Common myeloid progenitor, CD34-positive (primary cell): ENCODE measurements at regions not wholly inside any gene's neighbourhood (a gene's known extent, or its start where the extent isn't known, plus 50 kb on each side); places are given as distances from the start of the nearest gene placed in this dataset.

Experiments
- CTCF ChIA-PET: fragments of 350-600 bp; sonication (Branson Sonifier 250); formaldehyde crosslinking; loops from one replicate; lab custom pipeline; 2021; ENCODE audit warnings: antibody characterized with exemption; lab: Charles Lee
- POLR2A ChIA-PET: fragments of 350-600 bp; sonication (Branson Sonifier 250); formaldehyde crosslinking; loops from one replicate; lab custom pipeline; 2021; ENCODE audit warnings: antibody characterized with exemption; lab: Charles Lee
- DNase-seq, 3 donors: peaks; one replicate each; pipeline versions ENCODE4 v3.0.0 to v3.0.0-alpha.2; 2013
- H3K27ac ChIP-seq, 2 experiments: 1 replicate in 1 of 2; 2 replicates in 1 of 2; pipeline ENCODE4 v1.7.0; 2013; ENCODE audit warnings: inconsistent platforms in 2 of 2, low read length in 2 of 2, mild to moderate bottlenecking in 2 of 2, low read depth in 1 of 2, moderate library complexity in 1 of 2; ENCODE audit not compliant: severe bottlenecking in 2 of 2, insufficient read depth in 1 of 2, poor library complexity in 1 of 2
- H3K27me3 ChIP-seq, 5 experiments: replicated peaks in 2 of 5; 1 replicate in 3 of 5; 2 replicates in 2 of 5; pipeline versions ENCODE4 v1.6.1 to v1.7.0; 2013; ENCODE audit warnings: low read length in 4 of 5, mild to moderate bottlenecking in 2 of 5, moderate library complexity in 2 of 5, inconsistent platforms in 1 of 5; ENCODE audit not compliant: insufficient read depth in 5 of 5, control insufficient read depth in 4 of 5
- H3K36me3 ChIP-seq, 4 experiments: 1 replicate in 2 of 4; 2 replicates in 2 of 4; pipeline versions ENCODE4 v1.6.1 to v1.7.0; 2013; ENCODE audit warnings: low read length in 3 of 4, control low read depth in 1 of 4, mild to moderate bottlenecking in 1 of 4; ENCODE audit not compliant: control insufficient read depth in 4 of 4, insufficient read depth in 4 of 4
- H3K4me1 ChIP-seq, 4 experiments: 1 replicate in 3 of 4; 2 replicates in 1 of 4; pipeline versions ENCODE4 v1.6.1 to v1.7.1; 2013; ENCODE audit warnings: low read length in 3 of 4, mild to moderate bottlenecking in 3 of 4, control low read depth in 1 of 4, inconsistent platforms in 1 of 4, moderate library complexity in 1 of 4; ENCODE audit not compliant: control insufficient read depth in 4 of 4, insufficient read depth in 4 of 4; ENCODE audit errors: control extremely low read depth in 1 of 4
- H3K4me3 ChIP-seq, 7 experiments: 1 replicate in 4 of 7; 2 replicates in 3 of 7; pipeline versions ENCODE4 v1.5.1 to v1.7.0; 2013; ENCODE audit warnings: mild to moderate bottlenecking in 7 of 7, low read length in 6 of 7, moderate library complexity in 6 of 7, inconsistent platforms in 2 of 7, low read depth in 2 of 7, control low read depth in 1 of 7; ENCODE audit not compliant: insufficient read depth in 4 of 7, control insufficient read depth in 1 of 7; ENCODE audit errors: extremely low read depth in 1 of 7
- H3K9me3 ChIP-seq, 5 experiments: 1 replicate in 4 of 5; 2 replicates in 1 of 5; pipeline versions ENCODE4 v1.6.1 to v1.7.1; 2013; ENCODE audit warnings: low read length in 4 of 5, mild to moderate bottlenecking in 2 of 5, inconsistent platforms in 1 of 5, low read depth in 1 of 5, moderate library complexity in 1 of 5; ENCODE audit not compliant: control insufficient read depth in 4 of 5, insufficient read depth in 2 of 5; ENCODE audit errors: control extremely low read depth in 1 of 5
- WGBS: methylation state at CpG from one replicate; pipeline ENCODE4 v1.1.5; 2013; ENCODE audit not compliant: insufficient coverage; 5-methylcytosine and 5-hydroxymethylcytosine counted together

GRCh38 chrX:39911278-39911897 lies 186.4 kb downstream of the BCOR start:
- peaks cover 0 to 6% (median 0%) of the 10 kb centered on the region in 5 experiments for H3K9me3 ChIP-seq
- H3K4me3 ChIP-seq = no peak overlapping the region
- no peaks in the 10 kb centered on the region for H3K36me3 ChIP-seq
- no peak overlapping the region for H3K27ac ChIP-seq
- ChIA-PET CTCF (no interaction called here), POLR2A (no interaction called here)
- peaks cover 0 to 6% (median 0%) of the 10 kb centered on the region in 4 experiments for H3K4me1 ChIP-seq
- peaks cover 0 to 10% (median 0%) of the 10 kb centered on the region in 5 experiments for H3K27me3 ChIP-seq
- 95% methylated on average over 14 of the region's 14 CpGs for WGBS
- no peak for DNase-seq

GRCh38 chrX:39912126-39912525 lies 185.6 kb downstream of the BCOR start:
- peaks cover 0 to 10% (median 0%) of the 10 kb centered on the region in 5 experiments for H3K27me3 ChIP-seq
- peaks cover 0 to 6% (median 0%) of the 10 kb centered on the region in 5 experiments for H3K9me3 ChIP-seq
- H3K36me3 ChIP-seq = no peaks in the 10 kb centered on the region
- ChIA-PET POLR2A (no interaction called here), CTCF (interaction anchor here (1.2 kb wide), 1 partner anchor 11 kb away, joined by 4 read pairs; no protein-coding TSS in a partner anchor)
- no peak for DNase-seq
- 98% methylated on average over 4 of the region's 7 CpGs for WGBS
- H3K27ac ChIP-seq = no peak overlapping the region
- peaks cover 0 to 6% (median 0%) of the 10 kb centered on the region in 4 experiments for H3K4me1 ChIP-seq
- no peak overlapping the region for H3K4me3 ChIP-seq

GRCh38 chrX:39915081-39915480 lies 182.7 kb downstream of the BCOR start:
- Histone ChIP-seq H3K4me3 (no peak overlapping the region), H3K4me1 (peaks cover 0 to 3% (median 0%) of the 10 kb centered on the region in 4 experiments), H3K27me3 (peaks cover 0 to 5% (median 0%) of the 10 kb centered on the region in 5 experiments), H3K9me3 (peaks cover 0 to 6% (median 0%) of the 10 kb centered on the region in 5 experiments), H3K36me3 (no peaks in the 10 kb centered on the region), H3K27ac (no peak overlapping the region)
- ChIA-PET CTCF (no interaction called here), POLR2A (no interaction called here)
- no peak for DNase-seq
- 97% methylated on average over 3 of the region's 3 CpGs for WGBS

GRCh38 chrX:39915596-39915995 lies 182.2 kb downstream of the BCOR start:
- Histone ChIP-seq H3K4me3 (no peak overlapping the region), H3K36me3 (no peaks in the 10 kb centered on the region), H3K4me1 (peaks cover 0 to 3% (median 0%) of the 10 kb centered on the region in 4 experiments), H3K9me3 (peaks cover 0 to 6% (median 0%) of the 10 kb centered on the region in 5 experiments), H3K27ac (no peak overlapping the region), H3K27me3 (peaks cover 0 to 3% (median 0%) of the 10 kb centered on the region in 5 experiments)
- 98% methylated on average over 8 of the region's 12 CpGs for WGBS
- DNase-seq = no peak
- ChIA-PET CTCF (no interaction called here), POLR2A (no interaction called here)

- 93% methylated on average over 2 of the region's 2 CpGs for WGBS
- DNase-seq = no peak
- Histone ChIP-seq H3K36me3 (no peaks in the 10 kb centered on the region), H3K27me3 (peaks cover 0 to 2% (median 0%) of the 10 kb centered on the region in 5 experiments), H3K4me1 (peaks cover 0 to 3% (median 0%) of the 10 kb centered on the region in 4 experiments), H3K9me3 (peaks cover 0 to 3% (median 0%) of the 10 kb centered on the region in 5 experiments), H3K27ac (no peak overlapping the region), H3K4me3 (no peak overlapping the region)
- ChIA-PET CTCF (no interaction called here), POLR2A (no interaction called here)
These were observed 175.9 kb downstream of the BCOR start for GRCh38 chrX:39921838-39922237.

GRCh38 chrX:39922488-39922887 lies 175.3 kb downstream of the BCOR start:
- WGBS = no CpG with 5 or more reads among the region's 2 CpGs
- no peaks in the 10 kb centered on the region for H3K9me3 ChIP-seq
- H3K27me3 ChIP-seq = peaks cover 0 to 2% (median 0%) of the 10 kb centered on the region in 5 experiments
- ChIA-PET POLR2A (no interaction called here), CTCF (interaction anchor here (1.0 kb wide), 1 partner anchor 10 kb away, joined by 4 read pairs; no protein-coding TSS in a partner anchor)
- no peak for DNase-seq
- peaks cover 0 to 3% (median 0%) of the 10 kb centered on the region in 4 experiments for H3K4me1 ChIP-seq
- H3K4me3 ChIP-seq = no peak overlapping the region
- H3K36me3 ChIP-seq = no peaks in the 10 kb centered on the region
- H3K27ac ChIP-seq = no peak overlapping the region

GRCh38 chrX:39922926-39923325 lies 174.8 kb downstream of the BCOR start:
- H3K4me1 ChIP-seq = peaks cover 0 to 3% (median 0%) of the 10 kb centered on the region in 4 experiments
- 92% methylated on average over 5 of the region's 8 CpGs for WGBS
- H3K27ac ChIP-seq = no peak overlapping the region
- no peak overlapping the region for H3K4me3 ChIP-seq
- H3K27me3 ChIP-seq = peaks cover 0 to 2% (median 0%) of the 10 kb centered on the region in 5 experiments
- ChIA-PET POLR2A (no interaction called here), CTCF (interaction anchor here (1.0 kb wide), 1 partner anchor 10 kb away, joined by 4 read pairs; no protein-coding TSS in a partner anchor)
- H3K9me3 ChIP-seq = no peaks in the 10 kb centered on the region
- H3K36me3 ChIP-seq = no peaks in the 10 kb centered on the region
- no peak for DNase-seq
